Neural progenitor cell (in vitro differentiated cells): ENCODE measurements at regions not wholly inside any gene's neighbourhood (a gene's known extent, or its start where the extent isn't known, plus 50 kb on each side); places are given as distances from the start of the nearest gene placed in this dataset.
"Not testable (repeated sequence)": the region's sequence is repeated elsewhere in the genome, so short reads cannot be mapped to it uniquely, and the experiment has no call there.

Experiments
- DNase-seq: peaks from one replicate; pipeline ENCODE4 v3.0.0-alpha.2; 2016; ENCODE audit warnings: low spot score
- H2AFZ ChIP-seq: fragments of 200-600 bp; sonication (generic); replicated peaks from 2 replicates; pipeline ENCODE4 v1.6.1; 2016; ENCODE audit warnings: antibody characterized with exemption
- H3F3A ChIP-seq: fragments of 200-600 bp; sonication (generic); 2 replicates; pipeline ENCODE4 v1.6.1; 2016; ENCODE audit warnings: antibody characterized with exemption, low read depth
- H3K27ac ChIP-seq: fragments of 200-600 bp; sonication (generic); 2 replicates; pipeline ENCODE4 v1.5.1; 2016; ENCODE audit warnings: mild to moderate bottlenecking
- H3K27me3 ChIP-seq: fragments of 200-600 bp; sonication (generic); 2 replicates; pipeline ENCODE4 v1.6.1; 2016; ENCODE audit warnings: mild to moderate bottlenecking, moderate library complexity
- H3K36me3 ChIP-seq: fragments of 200-600 bp; sonication (generic); 2 replicates; pipeline ENCODE4 v1.5.1; 2016
- H3K4me1 ChIP-seq: fragments of 200-600 bp; sonication (generic); 2 replicates; pipeline ENCODE4 v1.6.1; 2016; ENCODE audit warnings: mixed run types
- H3K4me2 ChIP-seq: fragments of 200-600 bp; sonication (generic); 2 replicates; pipeline ENCODE4 v1.6.1; 2016
- H3K4me3 ChIP-seq: fragments of 200-600 bp; sonication (generic); 2 replicates; pipeline ENCODE4 v1.5.1; 2016
- H3K79me2 ChIP-seq: fragments of 200-600 bp; sonication (generic); 2 replicates; pipeline ENCODE4 v1.6.1; 2016; ENCODE audit warnings: low read depth
- H3K9ac ChIP-seq: fragments of 200-600 bp; sonication (generic); 2 replicates; pipeline ENCODE4 v1.6.1; 2016
- H3K9me3 ChIP-seq: fragments of 200-600 bp; sonication (generic); 2 replicates; pipeline ENCODE4 v1.5.1; 2016; ENCODE audit warnings: low read depth
- H4K20me1 ChIP-seq: fragments of 200-600 bp; sonication (generic); 2 replicates; pipeline ENCODE4 v1.6.1; 2016; ENCODE audit warnings: low read depth
- H3K27ac Mint-ChIP-seq: 3 replicates; pipeline ENCODE4 v1.8.0; 2021; ENCODE audit warnings: mixed read lengths
- H3K27me3 Mint-ChIP-seq: 2 replicates; pipeline ENCODE4 v1.8.0; 2022; ENCODE audit warnings: low read depth, mild to moderate bottlenecking, inconsistent platforms, moderate library complexity, mixed read lengths; ENCODE audit not compliant: insufficient read depth
- H3K36me3 Mint-ChIP-seq: 3 replicates; pipeline ENCODE4 v1.8.0; 2021; ENCODE audit warnings: mixed read lengths
- H3K4me1 Mint-ChIP-seq: 3 replicates; pipeline ENCODE4 v1.8.0; 2021; ENCODE audit warnings: mixed read lengths
- H3K4me3 Mint-ChIP-seq: 3 replicates; pipeline ENCODE4 v1.8.0; 2021; ENCODE audit warnings: mild to moderate bottlenecking, moderate library complexity, mixed read lengths
- H3K9me3 Mint-ChIP-seq: 3 replicates; pipeline ENCODE4 v1.8.0; 2020; ENCODE audit warnings: mixed read lengths
- CTCF ChIP-seq: fragments of 200-600 bp; sonication (generic); IDR thresholded peaks from 2 replicates; pipeline ENCODE4 v1.5.1; 2017; ENCODE audit warnings: antibody characterized with exemption, mild to moderate bottlenecking
- EZH2 ChIP-seq: fragments of 200-600 bp; sonication (generic); IDR thresholded peaks from 2 replicates; pipeline ENCODE4 v1.6.1; 2017; ENCODE audit warnings: antibody characterized with exemption, mild to moderate bottlenecking, moderate library complexity
- EZH2phosphoT487 ChIP-seq: fragments of 200-600 bp; sonication (generic); IDR thresholded peaks from 2 replicates; pipeline ENCODE4 v1.6.1; 2017; ENCODE audit warnings: antibody characterized with exemption

GRCh38 chr11:123349382-123349781, 80.7 kb upstream of the GRAMD1B start:
- Histone ChIP-seq H3K79me2 (no peaks in the 10 kb centered on the region), H2AFZ (no peak overlapping the region), H3K27me3 (no peaks in the 10 kb centered on the region), H3K27ac (no peak overlapping the region), H3K9me3 (no peaks in the 10 kb centered on the region), H3K9ac (no peak overlapping the region), H4K20me1 (no peaks in the 10 kb centered on the region), H3K4me3 (no peak overlapping the region), H3F3A (peaks cover 30% of the 10 kb centered on the region), H3K4me1 (peaks cover 31% of the 10 kb centered on the region), H3K36me3 (no peaks in the 10 kb centered on the region), H3K4me2 (no peak overlapping the region)
- Mint-ChIP-seq H3K4me3 (no peak overlapping the region), H3K27me3 (peaks cover 6% of the 10 kb centered on the region), H3K36me3 (no peaks in the 10 kb centered on the region), H3K9me3 (peaks cover 8% of the 10 kb centered on the region), H3K4me1 (peaks cover 36% of the 10 kb centered on the region), H3K27ac (no peak overlapping the region)
- TF ChIP-seq EZH2phosphoT487 (no peak), CTCF (no peak), EZH2 (no peak)
- no peak for DNase-seq

- peaks cover 8% of the 10 kb centered on the region for H3K27me3 Mint-ChIP-seq
- no peak overlapping the region for H3K27ac ChIP-seq
Measured at GRCh38 chr11:123344790-123345357, 85.2 kb upstream of the GRAMD1B start.

GRCh38 chr11:123344188-123344587, 85.9 kb upstream of the GRAMD1B start:
- peaks cover 14% of the 10 kb centered on the region for H3K4me1 Mint-ChIP-seq
- DNase-seq, H3K79me2 ChIP-seq, H3K27me3 ChIP-seq, H3K27ac Mint-ChIP-seq, H4K20me1 ChIP-seq, H3K27me3 Mint-ChIP-seq, H3K27ac ChIP-seq, H3K9ac ChIP-seq, H3K4me2 ChIP-seq, H3K4me1 ChIP-seq, H3K36me3 Mint-ChIP-seq, H3K9me3 ChIP-seq, H3K4me3 ChIP-seq, H3K4me3 Mint-ChIP-seq, H3F3A ChIP-seq, H2AFZ ChIP-seq, H3K36me3 ChIP-seq: not testable (repeated sequence)
- peaks cover 14% of the 10 kb centered on the region for H3K9me3 Mint-ChIP-seq

More at GRCh38 chr11:123344790-123345357, 85.2 kb upstream of the GRAMD1B start:
- Mint-ChIP-seq H3K4me1 (peaks cover 14% of the 10 kb centered on the region), H3K9me3 (peaks cover 14% of the 10 kb centered on the region), H3K4me3 (no peak overlapping the region), H3K36me3 (no peaks in the 10 kb centered on the region), H3K27ac (no peak overlapping the region)
- Histone ChIP-seq H3K79me2 (no peaks in the 10 kb centered on the region), H3K4me3 (no peak overlapping the region), H3K9me3 (no peaks in the 10 kb centered on the region), H2AFZ (no peak overlapping the region), H3K36me3 (no peaks in the 10 kb centered on the region), H3K4me1 (no peaks in the 10 kb centered on the region), H3F3A (no peaks in the 10 kb centered on the region), H3K9ac (no peak overlapping the region), H3K27me3 (no peaks in the 10 kb centered on the region), H3K4me2 (no peak overlapping the region), H4K20me1 (no peaks in the 10 kb centered on the region)
- DNase-seq: no peak
- no peak for TF ChIP-seq EZH2
- no peak for TF ChIP-seq CTCF
- TF ChIP-seq EZH2phosphoT487: no peak

DNA sequence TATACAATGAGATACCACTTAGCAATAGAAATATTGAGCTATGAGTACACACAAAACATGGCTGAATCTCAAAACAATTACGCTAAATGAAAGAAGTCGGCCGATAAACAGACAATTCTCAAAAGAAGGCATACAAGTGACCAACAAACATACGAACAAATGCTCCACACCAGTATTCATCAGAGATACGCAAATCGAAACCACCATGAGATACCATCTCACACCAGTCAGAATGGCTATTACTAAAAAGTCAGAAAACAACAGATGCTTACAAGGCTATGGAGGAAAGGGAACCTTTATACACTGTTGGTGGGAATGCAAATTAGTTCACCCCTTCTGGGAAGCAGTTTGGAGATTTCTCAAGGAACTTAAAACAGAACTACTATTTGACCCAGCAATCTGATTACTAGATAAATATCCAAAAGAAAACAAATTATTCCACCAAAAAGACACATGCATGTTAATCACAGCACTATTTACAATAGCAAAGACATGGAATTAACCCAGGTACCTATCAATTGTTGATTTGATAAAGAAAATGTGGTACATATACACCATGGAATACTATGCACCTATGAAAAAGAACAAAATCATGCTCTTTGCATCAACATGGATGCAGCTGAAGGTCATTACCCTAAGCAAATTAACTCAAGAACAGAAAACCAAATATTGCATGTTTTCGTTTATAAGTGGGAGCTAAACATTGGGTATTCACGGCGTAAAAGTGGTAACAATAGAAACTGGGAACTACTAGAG, 90.9 kb upstream of the GRAMD1B start:
- Mint-ChIP-seq H3K4me3 (no peak overlapping the region), H3K9me3 (peaks cover 8% of the 10 kb centered on the region), H3K36me3 (no peaks in the 10 kb centered on the region), H3K4me1 (peaks cover 3% of the 10 kb centered on the region), H3K27me3 (peaks cover 4% of the 10 kb centered on the region), H3K27ac (no peak overlapping the region)
- no peaks in the 10 kb centered on the region for H3K27me3 ChIP-seq
- H2AFZ ChIP-seq: no peak overlapping the region
- H3K9me3 ChIP-seq: no peaks in the 10 kb centered on the region
- H3K36me3 ChIP-seq: no peaks in the 10 kb centered on the region
- H3K4me2 ChIP-seq: no peak overlapping the region
- H3K79me2 ChIP-seq: no peaks in the 10 kb centered on the region
- no peaks in the 10 kb centered on the region for H3K4me1 ChIP-seq
- H4K20me1 ChIP-seq: no peaks in the 10 kb centered on the region
- DNase-seq: no peak
- no peak overlapping the region for H3K9ac ChIP-seq
- no peak overlapping the region for H3K27ac ChIP-seq
- H3K4me3 ChIP-seq: no peak overlapping the region
- H3F3A ChIP-seq: no peaks in the 10 kb centered on the region
- TF ChIP-seq CTCF (no peak), EZH2 (no peak), EZH2phosphoT487 (no peak)
